Transverse colon (tissue), 3 donors: ENCODE measurements at regions not wholly inside any gene's neighbourhood (a gene's known extent, or its start where the extent isn't known, plus 50 kb on each side); places are given as distances from the start of the nearest gene placed in this dataset.

ENCODE experiments used
- EP300 ChIP-seq: sonication (generic); formaldehyde crosslinking; IDR thresholded peaks from one replicate; pipeline ENCODE4 v1.6.1; 2017; ENCODE audit warnings: antibody characterized with exemption, low read depth
- POLR2A ChIP-seq: fragments of 450-650 bp; IDR thresholded peaks from one replicate; pipeline ENCODE4 v1.6.1; 2016; ENCODE audit warnings: antibody characterized with exemption, mild to moderate bottlenecking, moderate library complexity
- TF ChIP-seq, protein P1 (sequence below), 5 experiments: fragments of 200-600 bp in 3 of 5; fragments of 450-650 bp in 2 of 5; sonication (generic) in 3 of 5; IDR thresholded peaks; 1 replicate in 2 of 5; 2 replicates in 3 of 5; pipeline ENCODE4 v1.5.1; 2016 to 2017; ENCODE audit warnings: antibody characterized with exemption in 5 of 5, inconsistent platforms in 3 of 5, mild to moderate bottlenecking in 2 of 5, moderate library complexity in 1 of 5

GRCh38 chr2:6671913-6672312 lies 193.8 kb downstream of the CMPK2 start:
- TF ChIP-seq, protein P1, sequence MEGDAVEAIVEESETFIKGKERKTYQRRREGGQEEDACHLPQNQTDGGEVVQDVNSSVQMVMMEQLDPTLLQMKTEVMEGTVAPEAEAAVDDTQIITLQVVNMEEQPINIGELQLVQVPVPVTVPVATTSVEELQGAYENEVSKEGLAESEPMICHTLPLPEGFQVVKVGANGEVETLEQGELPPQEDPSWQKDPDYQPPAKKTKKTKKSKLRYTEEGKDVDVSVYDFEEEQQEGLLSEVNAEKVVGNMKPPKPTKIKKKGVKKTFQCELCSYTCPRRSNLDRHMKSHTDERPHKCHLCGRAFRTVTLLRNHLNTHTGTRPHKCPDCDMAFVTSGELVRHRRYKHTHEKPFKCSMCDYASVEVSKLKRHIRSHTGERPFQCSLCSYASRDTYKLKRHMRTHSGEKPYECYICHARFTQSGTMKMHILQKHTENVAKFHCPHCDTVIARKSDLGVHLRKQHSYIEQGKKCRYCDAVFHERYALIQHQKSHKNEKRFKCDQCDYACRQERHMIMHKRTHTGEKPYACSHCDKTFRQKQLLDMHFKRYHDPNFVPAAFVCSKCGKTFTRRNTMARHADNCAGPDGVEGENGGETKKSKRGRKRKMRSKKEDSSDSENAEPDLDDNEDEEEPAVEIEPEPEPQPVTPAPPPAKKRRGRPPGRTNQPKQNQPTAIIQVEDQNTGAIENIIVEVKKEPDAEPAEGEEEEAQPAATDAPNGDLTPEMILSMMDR (IDR thresholded peaks at IDR 0.05) = no peak
- TF ChIP-seq EP300 = no peak
- no peak for TF ChIP-seq POLR2A
